ENCODE measurements at regions not wholly inside any gene's neighbourhood (a gene's known extent, or its start where the extent isn't known, plus 50 kb on each side); places are given as distances from the start of the nearest gene placed in this dataset.
A peak's percentile ranks its signal among the peaks of the same experiment; 100 is the strongest.
"Not testable (repeated sequence)": the region's sequence is repeated elsewhere in the genome, so short reads cannot be mapped to it uniquely, and the experiment has no call there.

- DNase-seq (ENCODE audit: low spot score): no peak
Measured at GRCh38 chr7:20839196-20839735, 52.6 kb upstream of the SP8 start.

GRCh38 chr7:20839987-20840386, 53.3 kb upstream of the SP8 start:
- DNase-seq (ENCODE audit: low spot score): no peak

DNA sequence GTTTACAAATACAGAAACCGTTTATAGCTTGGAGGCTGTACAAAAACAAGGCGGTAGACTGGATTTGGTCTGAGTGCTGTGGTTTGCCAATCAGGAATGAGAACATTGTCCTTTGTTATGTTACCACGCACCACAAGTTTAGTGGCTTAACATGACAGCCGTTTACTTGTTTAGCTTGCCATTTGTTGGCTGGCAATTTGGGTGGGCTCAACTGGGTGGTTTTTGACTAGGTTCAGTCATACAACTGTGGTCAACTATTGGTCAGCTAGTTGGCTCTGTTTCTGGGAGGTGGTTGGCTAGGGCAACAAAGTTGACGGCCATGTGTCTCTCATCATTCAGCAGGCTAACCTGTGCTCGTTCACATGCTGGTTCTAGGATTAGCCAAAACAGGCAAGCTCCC, 60.1 kb upstream of the SP8 start:
- no peak for DNase-seq (ENCODE audit: low spot score)

DNA sequence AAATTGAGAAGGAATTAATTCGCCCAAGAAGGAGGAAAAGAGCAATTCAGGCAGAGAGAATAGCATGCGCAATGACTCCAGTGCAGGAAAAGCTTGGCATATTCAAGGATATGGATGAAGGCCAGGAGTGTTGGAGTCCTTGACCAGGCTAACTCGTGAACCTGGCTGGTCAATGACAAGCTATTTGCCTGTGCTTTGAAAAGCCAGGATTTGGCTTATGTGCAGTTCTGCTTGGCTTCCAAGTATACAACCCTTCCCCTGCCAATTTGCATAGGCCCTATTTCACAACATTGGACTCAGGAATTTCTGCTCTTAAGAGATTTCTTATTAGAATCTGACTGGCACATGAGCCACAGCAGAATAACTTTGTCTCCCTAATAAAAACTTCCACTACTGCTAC, 72.3 kb upstream of the SP8 start:
- DNase-seq (ENCODE audit: low spot score): no peak

GRCh38 chr7:20861468-20861867, 74.8 kb upstream of the SP8 start:
- DNase-seq (ENCODE audit: low spot score): no peak

- no peak for DNase-seq (ENCODE audit: low spot score)
Measured at GRCh38 chr7:20862554-20862953, 75.9 kb upstream of the SP8 start.

- no peak for DNase-seq (ENCODE audit: low spot score)
Measured at GRCh38 chr7:20864221-20864620, 77.5 kb upstream of the SP8 start.

DNA sequence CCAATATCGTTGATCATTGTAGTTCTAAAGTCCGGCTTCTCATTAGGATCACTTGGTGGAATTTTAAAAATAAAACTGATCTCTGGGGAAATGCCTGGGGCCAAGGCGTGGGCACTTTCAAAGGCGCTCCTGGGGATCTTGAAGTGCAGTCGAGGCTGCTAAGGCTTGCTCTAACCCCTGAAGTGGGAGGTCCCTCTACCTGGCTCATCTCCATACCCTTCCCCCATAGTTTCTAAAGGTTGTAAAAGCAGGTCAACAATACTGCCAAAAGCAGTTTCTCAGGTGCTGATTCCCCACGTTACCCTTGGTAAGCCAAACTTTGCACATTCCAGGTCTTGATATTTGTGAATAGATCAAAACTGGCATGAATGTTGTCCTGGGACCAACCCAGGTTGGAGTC, 79.0 kb upstream of the SP8 start:
- DNase-seq (ENCODE audit: low spot score): no peak

DNA sequence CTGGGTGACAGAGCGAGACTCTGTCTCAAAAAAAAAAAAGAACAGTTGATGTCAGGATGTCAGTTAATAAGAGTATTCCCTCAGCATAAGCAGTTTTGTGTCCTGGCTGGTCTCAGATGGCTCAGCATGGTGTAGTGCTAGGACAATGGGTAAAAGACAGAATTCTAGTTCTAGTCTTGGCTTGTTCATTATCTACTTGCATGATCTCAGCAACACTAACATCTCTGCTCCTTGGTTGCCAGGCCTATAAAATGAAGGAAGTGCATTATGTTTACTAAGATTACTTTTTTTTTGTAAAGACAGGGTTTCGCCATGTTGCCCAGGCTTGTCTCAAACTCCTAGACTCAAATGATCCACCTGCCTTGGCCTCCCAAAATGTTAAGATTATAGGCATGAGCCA, 84.3 kb upstream of the SP8 start:
- no peak for DNase-seq (ENCODE audit: low spot score)

DNA sequence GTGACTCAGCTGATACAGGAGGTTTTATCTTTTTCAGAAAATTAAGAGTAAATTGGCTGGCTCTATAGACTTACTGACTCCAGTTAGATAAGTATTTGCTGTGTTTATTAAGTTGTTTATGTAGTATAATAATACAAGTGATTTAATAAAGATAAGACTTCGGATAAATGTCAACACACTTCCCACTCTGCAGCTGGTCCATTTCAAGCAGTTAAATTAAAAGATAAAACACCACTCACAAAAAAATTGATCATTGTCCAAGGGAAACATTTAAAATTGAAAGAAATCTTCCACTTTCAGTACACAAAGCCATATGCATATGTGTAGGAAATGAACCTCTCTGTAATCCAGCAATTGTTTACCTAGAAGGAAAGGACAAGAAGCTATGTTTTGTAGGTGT, 106.1 kb upstream of the SP8 start:
- DNase-seq (ENCODE audit: low spot score): no peak

- DNase-seq (ENCODE audit: low spot score): no peak
Measured at GRCh38 chr7:20894806-20895205, 108.1 kb upstream of the SP8 start.

DNA sequence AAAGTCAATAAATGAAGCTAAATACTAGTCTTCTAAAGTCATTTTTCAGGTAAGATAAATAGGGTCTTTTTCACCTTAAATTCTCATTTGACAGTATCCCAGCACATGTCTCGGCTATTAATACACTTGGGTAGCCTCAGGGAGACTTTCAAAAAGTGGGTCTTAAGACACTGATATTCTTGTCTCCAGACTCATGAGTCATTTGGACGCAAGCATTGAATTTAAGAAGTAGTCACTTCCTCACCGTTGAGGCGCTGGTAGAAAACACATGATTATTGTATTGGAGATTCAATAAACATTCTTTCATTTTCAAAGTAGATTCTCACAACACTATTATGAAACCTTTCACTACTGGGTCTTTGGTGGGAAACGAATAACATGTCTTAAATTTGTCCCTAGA, 108.9 kb upstream of the SP8 start:
- DNase-seq (ENCODE audit: low spot score): no peak

GRCh38 chr7:20896996-20897395, 110.3 kb upstream of the SP8 start:
- no peak for DNase-seq (ENCODE audit: low spot score)

DNA sequence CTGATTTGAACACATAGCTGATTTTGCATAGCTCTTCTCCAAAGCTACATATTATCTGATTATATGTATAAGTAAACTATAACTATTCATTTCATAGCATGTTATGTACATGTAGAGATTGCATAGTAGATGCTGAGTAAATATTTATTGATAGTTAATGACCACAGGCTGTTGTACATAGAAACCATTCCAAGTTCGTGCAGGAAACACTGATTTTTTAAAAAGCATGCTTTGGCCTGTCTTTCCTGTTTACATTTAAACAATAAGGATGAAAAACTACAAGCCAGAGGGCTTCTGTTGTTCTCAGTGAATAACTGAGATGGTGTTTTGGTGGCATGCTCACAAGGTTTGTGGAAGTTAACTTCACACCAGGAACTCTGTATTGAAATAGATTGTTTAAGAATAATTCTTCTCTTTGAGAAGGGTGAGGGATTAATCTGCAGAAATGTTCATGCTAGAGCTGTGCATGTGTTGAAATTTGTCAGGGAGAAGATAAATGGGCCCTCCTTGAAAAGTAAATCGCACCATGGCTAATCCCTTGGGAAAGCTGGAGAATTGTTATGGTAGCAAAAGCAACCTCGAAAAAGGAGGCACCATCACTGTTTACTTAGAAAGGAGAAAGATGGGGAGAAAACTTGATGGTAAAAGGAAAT, 120.2 kb upstream of the SP8 start:
- no peak for DNase-seq (ENCODE audit: low spot score)

GRCh38 chr7:20911081-20911480, 124.4 kb upstream of the SP8 start:
- no peak for DNase-seq (ENCODE audit: low spot score)

GRCh38 chr7:20913853-20914252, 127.2 kb upstream of the SP8 start:
- peak; percentile 26 for DNase-seq (ENCODE audit: low spot score)

GRCh38 chr7:20916311-20916710, 129.6 kb upstream of the SP8 start:
- DNase-seq (ENCODE audit: low spot score): no peak

- DNase-seq (ENCODE audit: low spot score): no peak
Measured at GRCh38 chr7:20917603-20918002, 130.9 kb upstream of the SP8 start.

GRCh38 chr7:20918156-20918555, 131.5 kb upstream of the SP8 start:
- DNase-seq (ENCODE audit: low spot score): no peak

- DNase-seq (ENCODE audit: low spot score): not testable (repeated sequence)
Measured at GRCh38 chr7:20927178-20927577, 140.5 kb upstream of the SP8 start.

DNA sequence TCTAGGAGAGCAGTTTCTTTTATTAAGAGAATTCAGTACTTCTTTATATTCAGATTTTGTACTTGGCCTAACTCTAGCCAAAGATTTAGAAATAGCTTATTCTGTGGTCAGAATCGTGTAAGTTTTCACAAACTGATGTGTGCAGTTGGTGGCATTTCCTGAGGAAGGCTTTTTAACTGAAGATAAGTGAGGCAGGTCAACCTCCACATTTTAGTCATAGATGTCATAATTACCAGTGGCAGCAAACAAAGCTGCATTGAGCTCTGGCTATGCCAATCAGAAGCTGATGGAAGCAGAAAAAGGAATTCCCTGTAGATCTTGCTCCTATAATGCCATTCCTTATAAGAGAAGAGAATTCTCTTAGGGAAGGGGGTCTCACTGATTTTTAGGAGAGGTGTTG, 141.3 kb upstream of the SP8 start:
- no peak for DNase-seq (ENCODE audit: low spot score)

- DNase-seq (ENCODE audit: low spot score): no peak
Measured at GRCh38 chr7:20929199-20929598, 142.5 kb upstream of the SP8 start.

GRCh38 chr7:20931739-20932138, 145.1 kb upstream of the SP8 start:
- no peak for DNase-seq (ENCODE audit: low spot score)

GRCh38 chr7:20932785-20933527, 146.3 kb upstream of the SP8 start:
- DNase-seq (ENCODE audit: low spot score): no peak
